NCI-H82 (cell line): ENCODE measurements at regions not wholly inside any gene's neighbourhood (a gene's known extent, or its start where the extent isn't known, plus 50 kb on each side); places are given as distances from the start of the nearest gene placed in this dataset.
A peak's percentile ranks its signal among the peaks of the same experiment; 100 is the strongest.

Experiments
- DNase-seq: peaks from one replicate; lab custom pipeline; 2025; lab: John Stamatoyannopoulos, UW

GRCh38 chr12:127358888-127359287 lies 908.1 kb upstream of the TMEM132C start:
- no peak for DNase-seq

- DNase-seq: no peak
These were observed 906.4 kb upstream of the TMEM132C start for GRCh38 chr12:127360580-127360979.

- DNase-seq: no peak
These were observed 904.8 kb upstream of the TMEM132C start for GRCh38 chr12:127362121-127362520.

GRCh38 chr12:127363392-127363791 lies 903.6 kb upstream of the TMEM132C start:
- peak; percentile 43 for DNase-seq

GRCh38 chr12:127373559-127373958 lies 893.4 kb upstream of the TMEM132C start:
- no peak for DNase-seq

GRCh38 chr12:127374447-127374846 lies 892.5 kb upstream of the TMEM132C start:
- no peak for DNase-seq

- DNase-seq: peak; percentile 73
These were observed 885.8 kb upstream of the TMEM132C start for GRCh38 chr12:127381043-127381668.

GRCh38 chr12:127381681-127382080 lies 885.3 kb upstream of the TMEM132C start:
- no peak for DNase-seq

- DNase-seq: no peak
These were observed 883.7 kb upstream of the TMEM132C start for GRCh38 chr12:127383281-127383680.

GRCh38 chr12:127386723-127387122 lies 880.2 kb upstream of the TMEM132C start:
- no peak for DNase-seq

GRCh38 chr12:127388985-127389384 lies 878.0 kb upstream of the TMEM132C start:
- DNase-seq: no peak

GRCh38 chr12:127389923-127390322 lies 877.0 kb upstream of the TMEM132C start:
- no peak for DNase-seq

- DNase-seq: no peak
These were observed 873.5 kb upstream of the TMEM132C start for GRCh38 chr12:127393465-127393864.

GRCh38 chr12:127393896-127394295 lies 873.1 kb upstream of the TMEM132C start:
- no peak for DNase-seq

GRCh38 chr12:127396734-127397133 lies 870.2 kb upstream of the TMEM132C start:
- DNase-seq: no peak

GRCh38 chr12:127398016-127398710 lies 868.8 kb upstream of the TMEM132C start:
- DNase-seq: peak; percentile 34

- DNase-seq: no peak
These were observed 867.5 kb upstream of the TMEM132C start for GRCh38 chr12:127399451-127399850.

- DNase-seq: no peak
These were observed 866.7 kb upstream of the TMEM132C start for GRCh38 chr12:127400221-127400620.

- DNase-seq: no peak
These were observed 866.0 kb upstream of the TMEM132C start for GRCh38 chr12:127401005-127401404.

GRCh38 chr12:127401536-127401935 lies 865.4 kb upstream of the TMEM132C start:
- DNase-seq: no peak

GRCh38 chr12:127411166-127411915 lies 855.6 kb upstream of the TMEM132C start:
- DNase-seq: no peak

- DNase-seq: no peak
These were observed 855.0 kb upstream of the TMEM132C start for GRCh38 chr12:127411981-127412380.

- DNase-seq: no peak
These were observed 854.1 kb upstream of the TMEM132C start for GRCh38 chr12:127412866-127413265.
